BLaER1 (cell line): ENCODE measurements at regions not wholly inside any gene's neighbourhood (a gene's known extent, or its start where the extent isn't known, plus 50 kb on each side); places are given as distances from the start of the nearest gene placed in this dataset.

Experiments
- H3K27ac ChIP-seq: shearing (Covaris generic); formaldehyde crosslinking; 2 replicates; pipeline ENCODE4 v1.8.1; 2022
- H3K27me3 ChIP-seq: shearing (Covaris generic); formaldehyde crosslinking; 2 replicates; pipeline ENCODE4 v1.8.1; 2022
- H3K36me3 ChIP-seq: shearing (Covaris generic); formaldehyde crosslinking; 2 replicates; pipeline ENCODE4 v1.8.1; 2022
- H3K4me1 ChIP-seq: shearing (Covaris generic); formaldehyde crosslinking; 2 replicates; pipeline ENCODE4 v1.8.1; 2022
- H3K4me2 ChIP-seq: shearing (Covaris generic); formaldehyde crosslinking; 2 replicates; pipeline ENCODE4 v1.8.1; 2022
- H3K4me3 ChIP-seq: shearing (Covaris generic); formaldehyde crosslinking; 2 replicates; pipeline ENCODE4 v1.8.1; 2022
- H3K9ac ChIP-seq: shearing (Covaris generic); formaldehyde crosslinking; 2 replicates; pipeline ENCODE4 v1.8.1; 2022
- H3K9me3 ChIP-seq: shearing (Covaris generic); formaldehyde crosslinking; 2 replicates; pipeline ENCODE4 v1.8.1; 2022
- H4K20me1 ChIP-seq: shearing (Covaris generic); formaldehyde crosslinking; 2 replicates; pipeline ENCODE4 v1.8.1; 2022
- Cebpa-rat ChIP-seq: shearing (Covaris generic); IDR thresholded peaks from 2 replicates; pipeline ENCODE4 v1.8.1; 2022

GRCh38 chr11:115845872-115846271 lies 341.7 kb upstream of the CADM1 start:
- H3K36me3 ChIP-seq: no peaks in the 10 kb centered on the region
- no peak overlapping the region for H3K27ac ChIP-seq
- no peak overlapping the region for H3K4me2 ChIP-seq
- H3K4me1 ChIP-seq: no peaks in the 10 kb centered on the region
- no peaks in the 10 kb centered on the region for H4K20me1 ChIP-seq
- H3K9ac ChIP-seq: no peak overlapping the region
- no peak overlapping the region for H3K4me3 ChIP-seq
- H3K9me3 ChIP-seq: no peaks in the 10 kb centered on the region
- no peaks in the 10 kb centered on the region for H3K27me3 ChIP-seq
- TF ChIP-seq Cebpa-rat: no peak

- Histone ChIP-seq H3K4me1 (no peaks in the 10 kb centered on the region), H3K4me2 (no peak overlapping the region), H3K27ac (no peak overlapping the region), H3K4me3 (no peak overlapping the region), H3K36me3 (no peaks in the 10 kb centered on the region), H3K9ac (no peak overlapping the region), H3K27me3 (no peaks in the 10 kb centered on the region), H3K9me3 (no peaks in the 10 kb centered on the region), H4K20me1 (no peaks in the 10 kb centered on the region)
- no peak for TF ChIP-seq Cebpa-rat
Observed at GRCh38 chr11:115843685-115844084, 339.5 kb upstream of the CADM1 start.

GRCh38 chr11:115843111-115843510 lies 338.9 kb upstream of the CADM1 start:
- H3K27me3 ChIP-seq: no peaks in the 10 kb centered on the region
- TF ChIP-seq Cebpa-rat: no peak

GRCh38 chr11:115820026-115820425 lies 315.8 kb upstream of the CADM1 start:
- Histone ChIP-seq H4K20me1 (no peaks in the 10 kb centered on the region), H3K27ac (no peak overlapping the region), H3K4me1 (no peaks in the 10 kb centered on the region), H3K9ac (no peak overlapping the region), H3K4me2 (no peak overlapping the region), H3K4me3 (no peak overlapping the region), H3K9me3 (peaks cover 11% of the 10 kb centered on the region), H3K36me3 (no peaks in the 10 kb centered on the region), H3K27me3 (no peaks in the 10 kb centered on the region)
- no peak for TF ChIP-seq Cebpa-rat

More at GRCh38 chr11:115843111-115843510, 338.9 kb upstream of the CADM1 start:
- H3K27ac ChIP-seq: no peak overlapping the region
- H3K36me3 ChIP-seq: no peaks in the 10 kb centered on the region
- no peaks in the 10 kb centered on the region for H3K4me1 ChIP-seq
- H4K20me1 ChIP-seq: no peaks in the 10 kb centered on the region
- H3K9ac ChIP-seq: no peak overlapping the region
- no peak overlapping the region for H3K4me2 ChIP-seq
- no peak overlapping the region for H3K4me3 ChIP-seq
- no peaks in the 10 kb centered on the region for H3K9me3 ChIP-seq

- no peak overlapping the region for H3K4me3 ChIP-seq
- no peaks in the 10 kb centered on the region for H3K36me3 ChIP-seq
- no peak for TF ChIP-seq Cebpa-rat
- H3K27me3 ChIP-seq: no peaks in the 10 kb centered on the region
- H3K9me3 ChIP-seq: peaks cover 11% of the 10 kb centered on the region
- no peaks in the 10 kb centered on the region for H3K4me1 ChIP-seq
- no peak overlapping the region for H3K4me2 ChIP-seq
- H3K27ac ChIP-seq: no peak overlapping the region
- no peaks in the 10 kb centered on the region for H4K20me1 ChIP-seq
- no peak overlapping the region for H3K9ac ChIP-seq
Observed at GRCh38 chr11:115819014-115819413, 314.8 kb upstream of the CADM1 start.

GRCh38 chr11:115817844-115818468 lies 313.7 kb upstream of the CADM1 start:
- Histone ChIP-seq H3K9ac (no peak overlapping the region), H3K4me2 (no peak overlapping the region), H3K27ac (no peak overlapping the region), H3K4me1 (no peaks in the 10 kb centered on the region), H4K20me1 (no peaks in the 10 kb centered on the region), H3K9me3 (peaks cover 11% of the 10 kb centered on the region), H3K4me3 (no peak overlapping the region), H3K27me3 (no peaks in the 10 kb centered on the region), H3K36me3 (no peaks in the 10 kb centered on the region)
- no peak for TF ChIP-seq Cebpa-rat

GRCh38 chr11:115808351-115808940 lies 304.2 kb upstream of the CADM1 start:
- H3K36me3 ChIP-seq: no peaks in the 10 kb centered on the region
- no peak overlapping the region for H3K4me2 ChIP-seq
- H4K20me1 ChIP-seq: no peaks in the 10 kb centered on the region
- no peak overlapping the region for H3K27ac ChIP-seq
- no peak for TF ChIP-seq Cebpa-rat
- H3K9me3 ChIP-seq: peaks cover 28% of the 10 kb centered on the region
- H3K27me3 ChIP-seq: no peaks in the 10 kb centered on the region
- H3K4me3 ChIP-seq: no peak overlapping the region
- no peak overlapping the region for H3K9ac ChIP-seq
- H3K4me1 ChIP-seq: peaks cover 5% of the 10 kb centered on the region

GRCh38 chr11:115806056-115806455 lies 301.8 kb upstream of the CADM1 start:
- Histone ChIP-seq H3K27me3 (no peaks in the 10 kb centered on the region), H3K36me3 (no peaks in the 10 kb centered on the region), H3K27ac (no peak overlapping the region), H3K4me2 (no peak overlapping the region), H3K4me3 (no peak overlapping the region), H3K4me1 (peaks cover 5% of the 10 kb centered on the region), H3K9ac (no peak overlapping the region), H3K9me3 (peaks cover 28% of the 10 kb centered on the region), H4K20me1 (no peaks in the 10 kb centered on the region)
- TF ChIP-seq Cebpa-rat: no peak

GRCh38 chr11:115803073-115803740 lies 299.0 kb upstream of the CADM1 start:
- Histone ChIP-seq H4K20me1 (no peaks in the 10 kb centered on the region), H3K36me3 (no peaks in the 10 kb centered on the region), H3K27ac (no peak overlapping the region), H3K9me3 (peaks cover 12% of the 10 kb centered on the region), H3K4me3 (no peak overlapping the region), H3K9ac (no peak overlapping the region), H3K4me2 (no peak overlapping the region), H3K27me3 (no peaks in the 10 kb centered on the region), H3K4me1 (peaks cover 5% of the 10 kb centered on the region)
- no peak for TF ChIP-seq Cebpa-rat

GRCh38 chr11:115802641-115803040 lies 298.4 kb upstream of the CADM1 start:
- H3K27ac ChIP-seq: no peak overlapping the region
- H3K4me2 ChIP-seq: no peak overlapping the region
- H3K4me1 ChIP-seq: peaks cover 5% of the 10 kb centered on the region
- H3K9me3 ChIP-seq: peaks cover 6% of the 10 kb centered on the region
- H3K36me3 ChIP-seq: no peaks in the 10 kb centered on the region
- H3K4me3 ChIP-seq: no peak overlapping the region
- TF ChIP-seq Cebpa-rat: no peak
- no peaks in the 10 kb centered on the region for H4K20me1 ChIP-seq
- no peaks in the 10 kb centered on the region for H3K27me3 ChIP-seq
- no peak overlapping the region for H3K9ac ChIP-seq
